HCT116 (cell line): ENCODE measurements at regions not wholly inside any gene's neighbourhood (a gene's known extent, or its start where the extent isn't known, plus 50 kb on each side); places are given as distances from the start of the nearest gene placed in this dataset.

ENCODE experiments used
- ATAC-seq: fragments of 200-7000 bp; cut with Tn5 transposase; 2 replicates; pipeline ENCODE4 v1.9.1; 2020; ENCODE audit warnings: mild to moderate bottlenecking, moderate library complexity
- BruUV-seq: library from RNA; stranded (reverse); fragments of 400-500 nt; replicated peaks from 2 replicates; lab custom pipeline; 2021; lab: Mats Ljungman, UMichigan
- CTCF ChIA-PET: fragments of 300-600 bp; sonication (Branson Sonifier 250); formaldehyde crosslinking; loops from one replicate; lab custom pipeline; 2021; ENCODE audit warnings: antibody characterized with exemption; lab: Charles Lee
- POLR2A ChIA-PET: fragments of 300-600, 350-600 bp; sonication (Branson Sonifier 250); formaldehyde crosslinking; loops from one replicate; lab custom pipeline; 2021; ENCODE audit warnings: antibody characterized with exemption; lab: Charles Lee
- RAD21 ChIA-PET, 2 experiments: fragments of 300-600 bp; sonication (Branson Sonifier 250); formaldehyde crosslinking; loops; one replicate each; lab custom pipeline; 2023; ENCODE audit warnings: low total read pairs in 2 of 2; ENCODE audit not compliant: uncharacterized antibody in 2 of 2, unreplicated experiment in 2 of 2, low non-redundant PET in 1 of 2; lab: Charles Lee
- DNase-seq: peaks from one replicate; pipeline ENCODE4 v3.0.0-alpha.2; 2010; ENCODE audit warnings: low read depth, low spot score
- H2AFZ ChIP-seq: fragments of 200-600 bp; shearing (Covaris generic), sonication (generic); 2 replicates; pipeline ENCODE4 v1.6.1; 2017; ENCODE audit warnings: low read depth, mixed run types, mixed read lengths, antibody characterized with exemption, low read length; ENCODE audit not compliant: poor library complexity, severe bottlenecking
- H3K27ac ChIP-seq: 2 replicates; pipeline ENCODE4 v1.5.1; 2012; ENCODE audit warnings: low read depth, low read length
- H3K27me3 ChIP-seq: fragments of 200-600 bp; sonication (generic); 2 replicates; pipeline ENCODE4 v1.6.1; 2016; ENCODE audit warnings: mixed run types, low read length, mixed read lengths; ENCODE audit not compliant: insufficient read depth
- H3K36me3 ChIP-seq, 2 experiments: fragments of 200-500 bp in 1 of 2; fragments of 200-600 bp in 1 of 2; sonication (Bioruptor generic) in 1 of 2; sonication (generic) in 1 of 2; 2 replicates each; pipeline versions ENCODE4 v1.5.1 to v1.6.1; 2014 to 2016; ENCODE audit warnings: low read length in 2 of 2, inconsistent platforms in 1 of 2, mixed read lengths in 1 of 2, mixed run types in 1 of 2; ENCODE audit not compliant: insufficient read depth in 2 of 2, control insufficient read depth in 1 of 2
- H3K4me1 ChIP-seq, 2 experiments: fragments of 200-600 bp in 1 of 2; sonication (generic) in 1 of 2; 2 replicates each; pipeline versions ENCODE4 v1.5.1 to v1.6.1; 2012 to 2017; ENCODE audit warnings: low read length in 2 of 2, inconsistent platforms in 1 of 2, mild to moderate bottlenecking in 1 of 2, mixed read lengths in 1 of 2, mixed run types in 1 of 2, moderate library complexity in 1 of 2; ENCODE audit not compliant: insufficient read depth in 2 of 2, control insufficient read depth in 1 of 2
- H3K4me2 ChIP-seq: fragments of 200-600 bp; sonication (generic); 2 replicates; pipeline ENCODE4 v1.6.1; 2017; ENCODE audit warnings: mixed run types, low read length, mixed read lengths
- H3K4me3 ChIP-seq, 2 experiments: fragments of 200-600 bp in 1 of 2; sonication (generic) in 1 of 2; replicated peaks in 1 of 2; 2 replicates each; pipeline ENCODE4 v1.5.1; 2011 to 2016; ENCODE audit warnings: low read length in 2 of 2, control low read depth in 1 of 2, low read depth in 1 of 2, mild to moderate bottlenecking in 1 of 2, mixed read lengths in 1 of 2, mixed run types in 1 of 2
- H3K79me2 ChIP-seq: fragments of 200-600 bp; sonication (generic); 2 replicates; pipeline ENCODE4 v1.6.1; 2017; ENCODE audit warnings: mild to moderate bottlenecking, mixed run types, low read length, moderate library complexity, mixed read lengths; ENCODE audit not compliant: insufficient read depth
- H3K9ac ChIP-seq: fragments of 200-600 bp; sonication (generic); 2 replicates; pipeline ENCODE4 v1.6.1; 2016; ENCODE audit warnings: low read length, mixed read lengths
- H3K9me2 ChIP-seq: fragments of 200-600 bp; sonication (generic), shearing (Covaris generic); 2 replicates; pipeline ENCODE4 v1.6.1; 2017; ENCODE audit warnings: mixed run types, mild to moderate bottlenecking, moderate library complexity; ENCODE audit not compliant: insufficient read depth
- H3K9me3 ChIP-seq, 2 experiments: fragments of 200-500 bp in 1 of 2; fragments of 200-600 bp in 1 of 2; sonication (Bioruptor generic) in 1 of 2; sonication (generic) in 1 of 2; 2 replicates each; pipeline ENCODE4 v1.6.1; 2014 to 2017; ENCODE audit warnings: low read length in 2 of 2, mixed read lengths in 2 of 2, inconsistent platforms in 1 of 2, low read depth in 1 of 2, mild to moderate bottlenecking in 1 of 2, mixed run types in 1 of 2, moderate library complexity in 1 of 2; ENCODE audit not compliant: control insufficient read depth in 1 of 2, insufficient read depth in 1 of 2
- H4K20me1 ChIP-seq: fragments of 200-600 bp; sonication (generic), shearing (Covaris generic); 2 replicates; pipeline ENCODE4 v1.6.1; 2017; ENCODE audit warnings: mixed run types, mild to moderate bottlenecking, moderate library complexity; ENCODE audit not compliant: insufficient read depth
- ATF3 ChIP-seq: IDR thresholded peaks from 2 replicates; pipeline ENCODE4 v1.6.1; 2012
- EZH2phosphoT487 ChIP-seq: fragments of 200-600 bp; IDR thresholded peaks from 2 replicates; pipeline ENCODE4 v1.6.1; 2018; ENCODE audit warnings: antibody characterized with exemption, borderline replicate concordance
- RAD21 ChIP-seq: IDR thresholded peaks from 2 replicates; pipeline ENCODE4 v1.6.1; 2012; ENCODE audit warnings: low read depth, mild to moderate bottlenecking
- REST ChIP-seq: IDR thresholded peaks from 2 replicates; pipeline ENCODE4 v1.6.1; 2012; ENCODE audit warnings: low read depth
- SIN3A ChIP-seq: IDR thresholded peaks from 2 replicates; pipeline ENCODE4 v1.6.1; 2012; ENCODE audit warnings: low read depth
- SP1 ChIP-seq: IDR thresholded peaks from 2 replicates; pipeline ENCODE4 v1.6.1; 2012; ENCODE audit warnings: low read depth
- ZBTB33 ChIP-seq: IDR thresholded peaks from 2 replicates; pipeline ENCODE4 v1.6.1; 2011; ENCODE audit warnings: mild to moderate bottlenecking, low read length, moderate library complexity; ENCODE audit not compliant: insufficient replicate concordance; ENCODE audit errors: extremely low read depth
- ZNF274 ChIP-seq: fragments of 200-500 bp; sonication (Bioruptor generic); IDR thresholded peaks from 2 replicates; pipeline ENCODE4 v1.6.1; 2014; ENCODE audit warnings: mild to moderate bottlenecking, low read depth, low read length, inconsistent platforms
- intact Hi-C: fragments of 100-400 bp; cut with micrococcal nuclease; formaldehyde crosslinking; loops from 2 replicates; pipeline ENCODE4 v1.10.0; 2022

- Histone ChIP-seq H2AFZ (no peak overlapping the region), H3K79me2 (no peaks in the 10 kb centered on the region), H3K9me3 (no peaks in the 10 kb centered on the region), H3K4me1 (no peaks in the 10 kb centered on the region), H3K27ac (no peak overlapping the region), H3K4me2 (no peak overlapping the region), H3K9ac (no peak overlapping the region), H3K27me3 (no peaks in the 10 kb centered on the region), H3K4me3 (no peak overlapping the region), H3K36me3 (no peaks in the 10 kb centered on the region), H4K20me1 (no peaks in the 10 kb centered on the region), H3K9me2 (no peaks in the 10 kb centered on the region)
- ChIA-PET POLR2A (no interaction called here), RAD21 (no interaction called here), CTCF (no interaction called here)
- ATAC-seq = no peak
- no TSS peak for BruUV-seq
- no peak for DNase-seq
- TF ChIP-seq ZNF274 (no peak), REST (no peak), EZH2phosphoT487 (no peak), SP1 (no peak), ATF3 (no peak), ZBTB33 (no peak), SIN3A (no peak), RAD21 (no peak)
- intact Hi-C loops = no loop called here
These were observed 54.0 kb upstream of the S1PR3 start for GRCh38 chr9:88937248-88937647.
